GM12878 (cell line): ENCODE measurements at regions not wholly inside any gene's neighbourhood (a gene's known extent, or its start where the extent isn't known, plus 50 kb on each side); places are given as distances from the start of the nearest gene placed in this dataset.

Experiments used
- ATAC-seq: fragments of 200-7000 bp; cut with Tn5 transposase; 3 replicates; pipeline ENCODE4 v1.9.1; 2020; ENCODE audit warnings: mild to moderate bottlenecking, moderate library complexity
- BruUV-seq: library from RNA; stranded (reverse); fragments of 400-500 nt; replicated peaks from 2 replicates; lab custom pipeline; 2021; lab: Mats Ljungman, UMichigan
- CTCF ChIA-PET: fragments of 300-600 bp; sonication (Branson Sonifier 250); formaldehyde crosslinking; extraction: SDS; loops from one replicate; lab custom pipeline; 2021; ENCODE audit warnings: inconsistent platforms; lab: Yijun Ruan, JAX
- POLR2A ChIA-PET: fragments of 350-600 bp; formaldehyde crosslinking; extraction: SDS; loops from one replicate; lab custom pipeline; 2021; ENCODE audit warnings: inconsistent platforms; lab: Charles Lee
- RAD21 ChIA-PET: fragments of 300-600 bp; sonication (Branson Sonifier 250); formaldehyde crosslinking; loops from one replicate; lab custom pipeline; 2023; ENCODE audit warnings: antibody characterized with exemption; ENCODE audit not compliant: unreplicated experiment; lab: Charles Lee
- SMC1A ChIA-PET: fragments of 300-600 bp; sonication (Branson Sonifier 250); formaldehyde crosslinking; loops from one replicate; lab custom pipeline; 2023; ENCODE audit not compliant: unreplicated experiment, uncharacterized antibody; lab: Charles Lee
- DNase-seq: peaks from one replicate; pipeline ENCODE4 v3.0.0-alpha.2; 2011; ENCODE audit warnings: low read depth, low spot score
- FAIRE-seq: peaks from 3 replicates; lab custom pipeline; 2011; peaks lifted over from hg19 to GRCh38; lab: Jason Lieb, UNC
- H2AFZ ChIP-seq: 2 replicates; pipeline ENCODE4 v1.6.0; 2011; ENCODE audit warnings: low read depth, low read length, control low read depth; ENCODE audit not compliant: control insufficient read depth
- H3K27ac ChIP-seq: 2 replicates; pipeline ENCODE4 v1.5.1; 2011; ENCODE audit warnings: control low read depth; ENCODE audit not compliant: control insufficient read depth, insufficient read depth
- H3K27me3 ChIP-seq, 2 experiments: replicated peaks in 1 of 2; 2 replicates each; pipeline versions ENCODE4 v1.6.0 to v1.6.1; 2011; ENCODE audit warnings: low read length in 1 of 2; ENCODE audit not compliant: control insufficient read depth in 2 of 2, insufficient read depth in 2 of 2
- H3K36me3 ChIP-seq, 2 experiments: 2 replicates each; pipeline ENCODE4 v1.5.1; 2011; ENCODE audit warnings: low read length in 1 of 2; ENCODE audit not compliant: control insufficient read depth in 2 of 2, insufficient read depth in 2 of 2
- H3K4me1 ChIP-seq: 2 replicates; pipeline ENCODE4 v1.6.1; 2011; ENCODE audit warnings: mild to moderate bottlenecking, low read length, moderate library complexity, mixed read lengths; ENCODE audit not compliant: control insufficient read depth, insufficient read depth
- H3K4me2 ChIP-seq: 2 replicates; pipeline ENCODE4 v1.6.0; 2011; ENCODE audit warnings: control low read depth; ENCODE audit not compliant: control insufficient read depth, insufficient read depth
- H3K4me3 ChIP-seq: fragments of 200-600 bp; sonication (generic); 2 replicates; pipeline ENCODE4 v1.5.1; 2016
- H3K79me2 ChIP-seq: 2 replicates; pipeline ENCODE4 v1.6.0; 2011; ENCODE audit warnings: low read length; ENCODE audit not compliant: control insufficient read depth, insufficient read depth
- H3K9ac ChIP-seq: 2 replicates; pipeline ENCODE4 v1.8.0; 2011; ENCODE audit warnings: low read length, control low read depth, mixed read lengths; ENCODE audit not compliant: control insufficient read depth, insufficient read depth
- H3K9me3 ChIP-seq: replicated peaks from 3 replicates; pipeline ENCODE4 v1.5.1; 2011; ENCODE audit warnings: mild to moderate bottlenecking, low read length; ENCODE audit not compliant: control insufficient read depth, insufficient read depth
- H4K20me1 ChIP-seq: 2 replicates; pipeline ENCODE4 v1.6.0; 2011; ENCODE audit not compliant: control insufficient read depth, insufficient read depth
- CEBPB ChIP-seq, 2 experiments: fragments of 150-350 bp in 1 of 2; IDR thresholded peaks; 2 replicates each; pipeline ENCODE4 v1.6.1; 2012 to 2014; ENCODE audit warnings: low read depth in 2 of 2, low read length in 2 of 2, borderline replicate concordance in 1 of 2, inconsistent platforms in 1 of 2
- CHD2 ChIP-seq: IDR thresholded peaks from 2 replicates; pipeline ENCODE4 v1.6.1; 2011; ENCODE audit warnings: low read depth, low read length, improper control_type of control experiment, borderline replicate concordance
- MYC ChIP-seq: IDR thresholded peaks from 2 replicates; pipeline ENCODE4 v1.6.1; 2011; ENCODE audit warnings: mild to moderate bottlenecking, low read length, moderate library complexity, inconsistent platforms; ENCODE audit not compliant: insufficient read depth, insufficient replicate concordance, insufficient read length, severe bottlenecking
- NRF1 ChIP-seq: conservative IDR thresholded peaks from 2 replicates; pipeline ENCODE4 v1.6.1; 2011; ENCODE audit warnings: mild to moderate bottlenecking, low read depth, low read length, improper control_type of control experiment
- RAD21 ChIP-seq: IDR thresholded peaks from 2 replicates; pipeline ENCODE4 v1.6.1; 2011; ENCODE audit warnings: mild to moderate bottlenecking, low read depth, low read length, moderate library complexity; ENCODE audit not compliant: insufficient read depth
- SIX5 ChIP-seq: IDR thresholded peaks from 2 replicates; pipeline ENCODE4 v1.6.1; 2011; ENCODE audit warnings: mild to moderate bottlenecking, low read depth, low read length, moderate library complexity; ENCODE audit not compliant: severe bottlenecking
- SKIL ChIP-seq: fragments of 450-650 bp; IDR thresholded peaks from 2 replicates; pipeline ENCODE4 v1.6.1; 2017; ENCODE audit warnings: mild to moderate bottlenecking, low read depth, inconsistent platforms; ENCODE audit not compliant: poor library complexity, severe bottlenecking
- WGBS: methylation state at CpG from one replicate; pipeline ENCODE4 v1.1.6; 2016; ENCODE audit warnings: low lambda C conversion rate; ENCODE audit not compliant: insufficient replicate concordance, insufficient coverage; ENCODE audit errors: missing lambda C conversion rate; 5-methylcytosine and 5-hydroxymethylcytosine counted together
- in situ Hi-C: fragments of 300-500 bp; cut with MboI; formaldehyde crosslinking; loops from 9 replicates; pipeline ENCODE4 v1.14.3; 2018; ENCODE audit warnings: mixed read lengths
- intact Hi-C: fragments of 100-400 bp; cut with micrococcal nuclease; formaldehyde crosslinking; loops from one replicate; pipeline ENCODE4 v1.14.2; 2022; ENCODE audit not compliant: unreplicated experiment

- no peaks in the 10 kb centered on the region for H3K79me2 ChIP-seq
- TF ChIP-seq SIX5 (no peak), CEBPB (IDR thresholded peaks at IDR 0.05; ENCODE audit: borderline replicate concordance in 1 of 2, low read depth in 2 of 2, low read length in 2 of 2) (no peak), RAD21 (no peak), NRF1 (no peak), SKIL (no peak), MYC (no peak), CHD2 (no peak)
- ATAC-seq (no peak), FAIRE-seq (no peak), DNase-seq (no peak)
- H3K36me3 ChIP-seq, result no peaks in the 10 kb centered on the region
- no peak overlapping the region for H3K4me3 ChIP-seq
- WGBS, result 0% methylated on average over 1 of the region's 1 CpG
- ChIA-PET RAD21 (no interaction called here), CTCF (no interaction called here), SMC1A (no interaction called here), POLR2A (no interaction called here)
- H3K27me3 ChIP-seq, result no peaks in the 10 kb centered on the region
- no peak overlapping the region for H3K27ac ChIP-seq
- H3K4me2 ChIP-seq, result no peak overlapping the region
- no peaks in the 10 kb centered on the region for H3K9me3 ChIP-seq
- no peaks in the 10 kb centered on the region for H3K4me1 ChIP-seq
- intact Hi-C loops (no loop called here), in situ Hi-C loops (no loop called here)
- H3K9ac ChIP-seq, result no peak overlapping the region
- no peak overlapping the region for H2AFZ ChIP-seq
- no TSS peak for BruUV-seq
- no peaks in the 10 kb centered on the region for H4K20me1 ChIP-seq
Observed at GRCh38 chr14:97943619-97944018, 1146.4 kb downstream of the VRK1 start.
